Stimulated activated CD4-positive, alpha-beta T cell treated with anti-CD3 and anti-CD28 coated beads, Interleukin-4, amount 100 ng/mL, for 1 hour (primary cell): ENCODE measurements at regions not wholly inside any gene's neighbourhood (a gene's known extent, or its start where the extent isn't known, plus 50 kb on each side); places are given as distances from the start of the nearest gene placed in this dataset.
"Not testable (repeated sequence)": the region's sequence is repeated elsewhere in the genome, so short reads cannot be mapped to it uniquely, and the experiment has no call there.

Source experiments
- DNase-seq: peaks from one replicate; pipeline ENCODE4 v3.0.0-alpha.2; 2020

DNA sequence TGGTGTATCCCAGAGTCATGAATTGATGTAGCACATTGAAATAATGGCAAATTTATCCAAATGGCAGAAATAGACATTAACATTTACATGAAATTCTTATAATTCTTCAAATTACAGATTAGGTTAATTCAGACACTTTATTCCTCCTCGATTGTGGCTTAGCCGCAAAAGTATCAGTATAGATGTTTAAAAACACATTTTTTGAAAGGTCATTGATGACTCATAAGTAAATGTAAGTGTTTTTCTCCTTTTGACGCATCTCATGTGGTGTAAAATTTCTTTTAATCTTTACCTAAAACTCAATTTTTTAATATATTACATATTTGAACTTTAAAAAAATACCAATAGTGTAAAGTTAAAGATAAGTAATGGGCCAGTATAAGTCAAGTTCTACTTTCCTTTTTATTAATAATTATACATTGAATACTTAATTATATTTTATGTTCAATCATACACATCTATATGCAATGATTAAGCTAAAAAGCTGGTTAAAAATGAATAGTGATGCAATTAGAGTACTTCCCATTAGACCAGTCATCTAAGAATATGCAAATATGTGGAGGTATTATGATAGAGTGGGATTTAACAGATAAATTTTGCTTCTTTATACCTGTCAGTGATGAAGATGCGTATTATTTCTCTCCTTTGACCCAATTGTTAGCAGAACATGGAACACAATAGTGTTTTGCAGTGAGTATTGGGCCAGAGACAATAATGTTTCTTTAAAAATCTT lies 678.1 kb upstream of the DPPA4 start:
- no peak for DNase-seq

GRCh38 chr3:110016235-110016815 lies 679.0 kb upstream of the DPPA4 start:
- DNase-seq: no peak

GRCh38 chr3:110017304-110017703 lies 680.0 kb upstream of the DPPA4 start:
- no peak for DNase-seq

DNA sequence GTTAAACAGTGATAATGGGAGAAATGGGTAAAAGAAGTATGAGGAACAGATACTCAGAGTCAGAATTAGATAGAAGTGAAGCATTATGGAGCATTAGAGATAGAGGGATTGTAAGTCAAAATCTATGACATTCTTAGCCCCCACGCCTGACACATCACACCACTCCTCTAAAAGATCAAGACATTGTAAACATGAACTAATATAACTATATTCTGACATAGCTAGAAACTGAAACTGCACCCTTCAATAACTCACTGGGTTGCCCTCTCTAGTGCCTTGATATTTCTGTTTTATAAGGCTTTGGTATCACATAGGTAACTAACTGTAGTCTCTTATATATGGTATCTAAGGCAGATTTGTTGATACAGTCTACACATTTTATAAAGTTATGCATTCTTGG lies 684.3 kb upstream of the DPPA4 start:
- no peak for DNase-seq

GRCh38 chr3:110023022-110023421 lies 685.7 kb upstream of the DPPA4 start:
- DNase-seq: not testable (repeated sequence)

GRCh38 chr3:110026421-110026820 lies 689.1 kb upstream of the DPPA4 start:
- no peak for DNase-seq

DNA sequence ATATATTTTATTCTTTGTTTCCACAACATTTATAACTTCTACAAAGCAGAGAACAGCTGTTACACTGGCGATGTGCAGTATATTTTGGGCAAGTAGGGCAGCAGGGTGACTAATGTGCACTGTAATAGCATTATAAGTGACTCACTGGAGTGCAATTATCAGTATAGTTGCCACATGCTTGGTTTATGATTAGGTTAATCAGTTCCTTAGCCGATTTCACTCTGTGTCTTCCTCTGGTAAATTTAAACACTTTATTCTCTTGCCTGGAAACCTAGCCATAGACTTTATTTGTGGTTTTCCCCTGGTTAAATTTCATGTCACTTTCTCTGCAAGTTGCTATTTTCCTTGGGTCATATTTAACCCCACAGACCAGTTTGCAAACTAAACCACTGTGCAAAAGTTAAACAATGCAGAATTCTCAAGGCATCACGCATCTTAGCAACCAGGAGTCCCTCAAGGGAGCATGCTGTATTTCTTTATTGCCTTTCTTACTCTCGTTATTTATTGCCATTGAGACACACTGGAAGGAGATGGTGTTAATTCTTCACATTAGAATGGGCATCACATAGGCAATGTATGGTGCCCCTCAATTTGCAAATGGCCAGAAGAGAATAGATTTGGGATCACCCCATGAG lies 690.2 kb upstream of the DPPA4 start:
- DNase-seq: no peak

- DNase-seq: no peak
Observed at GRCh38 chr3:110031975-110032374, 694.6 kb upstream of the DPPA4 start.

GRCh38 chr3:110059431-110059830 lies 722.1 kb upstream of the DPPA4 start:
- DNase-seq: no peak

DNA sequence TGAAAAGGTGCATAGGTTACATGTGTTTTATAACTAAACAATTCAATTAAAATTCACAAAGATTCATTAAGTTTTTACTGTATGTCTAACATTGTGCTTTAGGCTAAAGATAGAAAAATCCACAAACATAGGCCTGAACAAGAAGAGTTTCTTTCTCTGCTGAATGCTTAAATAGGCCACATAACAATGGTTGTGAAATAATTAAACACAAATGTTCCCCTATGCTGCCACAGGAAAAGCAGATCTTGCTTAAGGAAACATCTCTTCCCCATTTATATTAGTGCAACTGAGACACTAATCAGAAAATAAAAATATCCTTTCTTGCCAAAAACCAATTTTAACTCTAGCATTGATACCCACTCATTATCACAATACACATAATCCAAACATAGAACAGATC lies 725.4 kb upstream of the DPPA4 start:
- no peak for DNase-seq

GRCh38 chr3:110063178-110063577 lies 725.8 kb upstream of the DPPA4 start:
- DNase-seq: no peak

DNA sequence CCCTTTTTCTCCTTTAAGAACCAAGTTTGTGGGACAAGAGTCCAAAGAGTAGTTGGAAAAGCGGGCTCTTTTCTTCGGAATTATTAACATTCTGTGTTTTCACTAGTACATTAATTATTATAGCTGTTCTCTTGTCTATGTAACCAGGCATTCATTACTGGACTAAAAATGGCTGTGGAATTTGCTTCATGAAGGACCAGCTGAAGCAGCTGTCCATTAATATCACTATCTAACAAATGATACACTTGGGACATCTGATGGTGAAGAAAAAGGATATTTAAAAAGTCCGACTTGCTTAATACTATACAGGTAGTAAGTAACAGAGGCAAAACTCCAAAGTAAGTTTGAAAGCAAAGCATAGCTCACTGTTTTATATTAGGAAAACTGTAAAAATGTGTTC lies 728.9 kb upstream of the DPPA4 start:
- no peak for DNase-seq

GRCh38 chr3:110067527-110067926 lies 730.2 kb upstream of the DPPA4 start:
- no peak for DNase-seq

DNA sequence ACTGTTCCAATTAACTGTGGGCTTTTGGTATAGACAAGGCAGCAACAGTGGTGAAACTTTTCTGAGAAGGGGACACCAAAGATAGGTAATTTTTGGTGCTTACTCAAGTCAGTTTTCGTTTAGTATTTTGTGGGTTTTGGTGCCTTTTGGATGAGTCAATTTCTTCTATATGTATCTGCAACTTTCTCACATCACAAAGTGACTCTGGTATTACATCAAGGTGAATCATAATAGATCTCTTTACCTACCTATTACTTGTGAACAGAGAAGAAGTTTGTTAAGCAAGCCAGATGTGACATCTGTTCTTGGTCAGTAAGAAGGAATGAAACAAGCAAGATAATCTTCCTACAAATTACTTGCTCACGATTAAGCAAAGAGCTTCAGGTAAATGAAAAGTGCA lies 732.4 kb upstream of the DPPA4 start:
- no peak for DNase-seq

DNA sequence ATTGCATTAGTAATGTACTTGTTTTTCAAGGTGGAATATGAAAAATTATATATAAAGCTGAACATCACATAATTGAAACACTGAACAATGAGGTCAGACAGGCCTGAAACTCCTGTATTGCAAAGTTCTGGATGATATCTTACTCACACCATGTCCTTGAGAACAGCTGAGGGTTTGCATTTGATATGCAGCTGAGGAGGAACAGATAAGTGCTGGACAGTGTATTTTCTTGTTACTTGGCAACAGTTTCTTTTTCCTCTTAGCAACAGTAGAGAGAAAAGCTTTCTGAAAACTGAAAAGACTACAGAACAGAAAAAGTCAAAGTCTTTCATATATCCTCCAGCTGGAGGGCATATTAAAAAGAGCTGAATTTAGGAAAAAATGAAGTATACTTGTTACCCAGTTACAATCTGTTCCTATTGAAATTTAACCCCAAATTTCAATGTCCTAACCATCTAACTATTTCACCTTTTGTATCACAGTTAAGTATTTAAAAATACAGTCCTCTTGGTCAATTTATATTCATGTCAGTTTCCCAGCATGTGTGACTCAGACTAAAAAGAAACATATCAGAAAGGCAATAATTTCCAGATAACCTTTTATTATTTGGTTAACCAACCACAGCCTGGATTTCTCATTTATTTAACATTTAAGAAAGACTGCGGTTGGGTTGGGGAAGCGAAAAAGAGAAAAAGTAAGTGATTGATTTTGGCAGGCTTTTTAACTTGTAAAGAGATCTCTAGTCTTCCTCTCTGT lies 733.0 kb upstream of the DPPA4 start:
- DNase-seq: no peak

DNA sequence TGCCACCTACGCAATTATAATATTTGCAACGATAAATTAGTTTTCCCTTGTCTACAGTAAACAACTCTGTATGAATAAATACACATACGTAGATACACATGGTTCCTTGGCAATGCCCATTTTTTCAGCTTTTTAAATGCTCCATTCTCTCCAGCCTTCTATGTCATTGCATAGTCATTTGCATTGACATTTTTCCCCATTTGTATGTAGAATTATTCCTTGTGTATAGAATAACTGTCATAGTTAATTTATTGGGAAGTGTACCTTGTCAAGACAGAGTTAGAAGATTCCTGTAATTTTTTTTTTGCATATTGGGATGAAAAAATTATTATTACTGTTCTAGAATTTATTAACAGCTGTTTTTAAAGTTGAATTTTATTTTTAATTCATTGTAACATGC lies 736.7 kb upstream of the DPPA4 start:
- DNase-seq: no peak

GRCh38 chr3:110077093-110077492 lies 739.7 kb upstream of the DPPA4 start:
- DNase-seq: no peak

GRCh38 chr3:110093411-110093810 lies 756.1 kb upstream of the DPPA4 start:
- DNase-seq: no peak

- DNase-seq: no peak
Observed at GRCh38 chr3:110093812-110094401, 756.6 kb upstream of the DPPA4 start.

GRCh38 chr3:110099711-110100110 lies 762.4 kb upstream of the DPPA4 start:
- DNase-seq: no peak

DNA sequence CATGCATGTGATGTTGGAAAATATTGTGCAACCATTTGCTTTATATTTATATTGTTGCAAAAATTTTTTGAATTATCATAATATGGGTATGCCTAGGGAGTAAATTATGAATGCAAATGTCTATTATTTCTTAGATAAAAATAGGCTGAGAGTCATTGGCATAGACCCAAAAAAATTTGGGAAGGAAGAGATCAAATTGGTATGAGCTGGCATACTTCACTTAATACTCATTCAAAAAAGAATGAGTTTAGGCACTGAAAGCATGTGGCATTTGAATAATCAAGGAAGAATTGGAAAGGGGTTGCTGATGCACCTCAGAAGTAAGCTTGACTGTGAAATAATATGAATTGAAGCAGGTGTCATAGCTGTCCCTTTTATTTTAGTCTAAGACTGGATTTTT lies 764.0 kb upstream of the DPPA4 start:
- no peak for DNase-seq

GRCh38 chr3:110106805-110107204 lies 769.5 kb upstream of the DPPA4 start:
- DNase-seq: no peak

GRCh38 chr3:110123946-110124345 lies 786.6 kb upstream of the DPPA4 start:
- no peak for DNase-seq
